ENCODE measurements at regions not wholly inside any gene's neighbourhood (a gene's known extent, or its start where the extent isn't known, plus 50 kb on each side); places are given as distances from the start of the nearest gene placed in this dataset.

DNA sequence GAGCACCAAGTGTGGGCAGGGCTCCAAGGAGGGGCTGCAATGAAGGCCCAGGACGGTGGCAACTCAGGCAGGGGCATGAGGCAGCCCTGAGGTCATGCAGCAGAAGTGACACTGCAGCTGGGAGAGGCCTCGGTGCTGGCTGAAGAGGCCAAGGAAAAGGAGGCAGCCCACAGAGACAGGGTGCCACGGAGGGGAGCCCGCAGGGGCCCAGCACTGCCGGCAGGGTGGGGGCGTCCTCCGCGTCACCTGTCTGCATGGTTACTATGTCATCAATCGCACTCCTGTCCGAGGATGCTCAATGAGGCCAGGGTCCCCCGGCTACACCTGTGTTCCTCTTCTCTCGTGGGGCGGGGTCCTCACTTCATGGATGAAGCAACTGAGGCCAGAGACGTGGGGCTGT lies 123.1 kb downstream of the TUBA3C start:
- POLR2A ChIA-PET = no interaction called here
- Histone ChIP-seq H3K27ac (ENCODE audit: extremely low read depth, low read depth, low read length) (no peak overlapping the region), H3K36me3 (ENCODE audit: control insufficient read depth in 2 of 2, insufficient read depth in 1 of 2, low read length in 2 of 2) (no peaks in the 10 kb centered on the region), H3K4me1 (ENCODE audit: control insufficient read depth, insufficient read depth, low read length) (no peaks in the 10 kb centered on the region), H3K4me3 (ENCODE audit: low read depth, low read length) (no peak overlapping the region), H3K9me3 (ENCODE audit: control insufficient read depth, insufficient read depth, low read depth, low read length) (no peaks in the 10 kb centered on the region)
- TF ChIP-seq, protein P1, sequence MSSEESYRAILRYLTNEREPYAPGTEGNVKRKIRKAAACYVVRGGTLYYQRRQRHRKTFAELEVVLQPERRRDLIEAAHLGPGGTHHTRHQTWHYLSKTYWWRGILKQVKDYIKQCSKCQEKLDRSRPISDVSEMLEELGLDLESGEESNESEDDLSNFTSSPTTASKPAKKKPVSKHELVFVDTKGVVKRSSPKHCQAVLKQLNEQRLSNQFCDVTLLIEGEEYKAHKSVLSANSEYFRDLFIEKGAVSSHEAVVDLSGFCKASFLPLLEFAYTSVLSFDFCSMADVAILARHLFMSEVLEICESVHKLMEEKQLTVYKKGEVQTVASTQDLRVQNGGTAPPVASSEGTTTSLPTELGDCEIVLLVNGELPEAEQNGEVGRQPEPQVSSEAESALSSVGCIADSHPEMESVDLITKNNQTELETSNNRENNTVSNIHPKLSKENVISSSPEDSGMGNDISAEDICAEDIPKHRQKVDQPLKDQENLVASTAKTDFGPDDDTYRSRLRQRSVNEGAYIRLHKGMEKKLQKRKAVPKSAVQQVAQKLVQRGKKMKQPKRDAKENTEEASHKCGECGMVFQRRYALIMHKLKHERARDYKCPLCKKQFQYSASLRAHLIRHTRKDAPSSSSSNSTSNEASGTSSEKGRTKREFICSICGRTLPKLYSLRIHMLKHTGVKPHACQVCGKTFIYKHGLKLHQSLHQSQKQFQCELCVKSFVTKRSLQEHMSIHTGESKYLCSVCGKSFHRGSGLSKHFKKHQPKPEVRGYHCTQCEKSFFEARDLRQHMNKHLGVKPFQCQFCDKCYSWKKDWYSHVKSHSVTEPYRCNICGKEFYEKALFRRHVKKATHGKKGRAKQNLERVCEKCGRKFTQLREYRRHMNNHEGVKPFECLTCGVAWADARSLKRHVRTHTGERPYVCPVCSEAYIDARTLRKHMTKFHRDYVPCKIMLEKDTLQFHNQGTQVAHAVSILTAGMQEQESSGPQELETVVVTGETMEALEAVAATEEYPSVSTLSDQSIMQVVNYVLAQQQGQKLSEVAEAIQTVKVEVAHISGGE (tag by site-specific recombination; conservative IDR thresholded peaks at IDR 0.05; ENCODE audit: low read depth) = no peak
- TF ChIP-seq KLF10 (tag by site-specific recombination; IDR thresholded peaks at IDR 0.05) (no peak), WT1 (tag by site-specific recombination; IDR thresholded peaks at IDR 0.05) (no peak), ZNF341 (tag by site-specific recombination; IDR thresholded peaks at IDR 0.05; ENCODE audit: low read depth) (no peak), YY1 (tag by site-specific recombination; IDR thresholded peaks at IDR 0.05) (no peak), ZNF239 (tag by site-specific recombination; IDR thresholded peaks at IDR 0.05) (no peak), IKZF3 (tag by site-specific recombination; IDR thresholded peaks at IDR 0.05) (no peak), BCL11B (tag by site-specific recombination; IDR thresholded peaks at IDR 0.05; ENCODE audit: low read depth) (no peak), ZNF664 (tag by site-specific recombination; IDR thresholded peaks at IDR 0.05) (no peak), ZNF169 (tag by site-specific recombination; IDR thresholded peaks at IDR 0.05) (no peak)
- TF ChIP-seq, protein P2, sequence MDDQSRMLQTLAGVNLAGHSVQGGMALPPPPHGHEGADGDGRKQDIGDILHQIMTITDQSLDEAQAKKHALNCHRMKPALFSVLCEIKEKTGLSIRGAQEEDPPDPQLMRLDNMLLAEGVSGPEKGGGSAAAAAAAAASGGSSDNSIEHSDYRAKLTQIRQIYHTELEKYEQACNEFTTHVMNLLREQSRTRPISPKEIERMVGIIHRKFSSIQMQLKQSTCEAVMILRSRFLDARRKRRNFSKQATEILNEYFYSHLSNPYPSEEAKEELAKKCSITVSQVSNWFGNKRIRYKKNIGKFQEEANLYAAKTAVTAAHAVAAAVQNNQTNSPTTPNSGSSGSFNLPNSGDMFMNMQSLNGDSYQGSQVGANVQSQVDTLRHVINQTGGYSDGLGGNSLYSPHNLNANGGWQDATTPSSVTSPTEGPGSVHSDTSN (CRISPR knock-in tag; IDR thresholded peaks at IDR 0.05) = no peak
- CTCF ChIA-PET = no interaction called here

DNA sequence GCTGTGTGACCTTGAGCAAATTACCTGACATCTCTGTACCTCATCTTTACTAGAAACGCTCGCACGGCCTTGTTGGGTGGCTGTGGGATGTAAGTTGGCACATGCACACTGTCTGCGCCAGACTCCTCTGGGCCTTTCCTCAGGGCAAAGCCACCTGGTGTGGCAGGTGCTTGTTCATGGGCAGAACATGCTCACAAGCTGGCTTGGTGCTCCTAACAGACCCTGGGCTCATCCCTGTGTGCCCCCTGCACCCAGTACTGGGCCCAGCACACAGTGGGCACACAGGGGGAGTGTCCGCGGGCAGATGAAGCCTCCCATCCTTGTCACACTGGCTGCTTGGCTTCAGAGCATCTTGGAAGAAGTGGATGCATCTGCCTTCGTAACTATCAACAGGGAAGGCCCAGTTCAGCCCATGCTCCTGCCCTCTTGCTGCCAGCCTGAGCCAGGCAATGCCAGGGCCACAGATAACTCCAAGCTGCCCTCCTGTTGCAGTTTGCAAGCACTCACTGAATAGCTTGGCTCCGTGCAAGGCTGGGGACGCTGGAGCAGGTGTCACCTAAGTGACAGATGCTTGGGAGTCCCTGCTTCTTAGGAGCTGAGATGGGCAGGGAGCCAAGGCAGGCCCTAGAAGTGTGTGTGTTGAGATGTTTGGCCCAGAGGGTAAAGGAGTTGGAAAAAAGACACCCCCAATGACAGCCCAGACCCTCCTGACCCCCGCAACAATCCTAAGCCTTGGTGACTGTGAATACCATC lies 123.9 kb downstream of the TUBA3C start:
- no peaks in the 10 kb centered on the region for H3K9me3 ChIP-seq (ENCODE audit: control insufficient read depth, insufficient read depth, low read depth, low read length)
- H3K4me1 ChIP-seq (ENCODE audit: control insufficient read depth, insufficient read depth, low read length) = no peaks in the 10 kb centered on the region
- TF ChIP-seq ZNF169 (tag by site-specific recombination; IDR thresholded peaks at IDR 0.05) (no peak), ZNF248 (tag by site-specific recombination; IDR thresholded peaks at IDR 0.05) (no peak), ZNF600 (tag by site-specific recombination; IDR thresholded peaks at IDR 0.05) (no peak), GFI1B (tag by site-specific recombination; IDR thresholded peaks at IDR 0.05) (no peak), ZNF791 (tag by site-specific recombination; IDR thresholded peaks at IDR 0.05) (no peak), ZBTB21 (tag by site-specific recombination; IDR thresholded peaks at IDR 0.05) (no peak), ZBTB7A (tag by site-specific recombination; IDR thresholded peaks at IDR 0.05; ENCODE audit: low read depth) (no peak), ZXDB (tag by site-specific recombination; IDR thresholded peaks at IDR 0.05) (no peak), ZNF664 (tag by site-specific recombination; IDR thresholded peaks at IDR 0.05) (no peak), ZNF830 (tag by site-specific recombination; IDR thresholded peaks at IDR 0.05; ENCODE audit: low read depth) (no peak), ZBTB48 (tag by site-specific recombination; IDR thresholded peaks at IDR 0.05) (no peak), ZNF174 (tag by site-specific recombination; IDR thresholded peaks at IDR 0.05) (no peak), KLF7 (tag by site-specific recombination; IDR thresholded peaks at IDR 0.05; ENCODE audit: borderline replicate concordance) (no peak), ZNF366 (tag by site-specific recombination; conservative IDR thresholded peaks at IDR 0.05) (no peak), ZNF146 (tag by site-specific recombination; IDR thresholded peaks at IDR 0.05) (no peak)
- TF ChIP-seq, protein P3, sequence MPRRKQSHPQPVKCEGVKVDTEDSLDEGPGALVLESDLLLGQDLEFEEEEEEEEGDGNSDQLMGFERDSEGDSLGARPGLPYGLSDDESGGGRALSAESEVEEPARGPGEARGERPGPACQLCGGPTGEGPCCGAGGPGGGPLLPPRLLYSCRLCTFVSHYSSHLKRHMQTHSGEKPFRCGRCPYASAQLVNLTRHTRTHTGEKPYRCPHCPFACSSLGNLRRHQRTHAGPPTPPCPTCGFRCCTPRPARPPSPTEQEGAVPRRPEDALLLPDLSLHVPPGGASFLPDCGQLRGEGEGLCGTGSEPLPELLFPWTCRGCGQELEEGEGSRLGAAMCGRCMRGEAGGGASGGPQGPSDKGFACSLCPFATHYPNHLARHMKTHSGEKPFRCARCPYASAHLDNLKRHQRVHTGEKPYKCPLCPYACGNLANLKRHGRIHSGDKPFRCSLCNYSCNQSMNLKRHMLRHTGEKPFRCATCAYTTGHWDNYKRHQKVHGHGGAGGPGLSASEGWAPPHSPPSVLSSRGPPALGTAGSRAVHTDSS (tag by site-specific recombination; IDR thresholded peaks at IDR 0.05) = no peak
- TF ChIP-seq, protein P4, sequence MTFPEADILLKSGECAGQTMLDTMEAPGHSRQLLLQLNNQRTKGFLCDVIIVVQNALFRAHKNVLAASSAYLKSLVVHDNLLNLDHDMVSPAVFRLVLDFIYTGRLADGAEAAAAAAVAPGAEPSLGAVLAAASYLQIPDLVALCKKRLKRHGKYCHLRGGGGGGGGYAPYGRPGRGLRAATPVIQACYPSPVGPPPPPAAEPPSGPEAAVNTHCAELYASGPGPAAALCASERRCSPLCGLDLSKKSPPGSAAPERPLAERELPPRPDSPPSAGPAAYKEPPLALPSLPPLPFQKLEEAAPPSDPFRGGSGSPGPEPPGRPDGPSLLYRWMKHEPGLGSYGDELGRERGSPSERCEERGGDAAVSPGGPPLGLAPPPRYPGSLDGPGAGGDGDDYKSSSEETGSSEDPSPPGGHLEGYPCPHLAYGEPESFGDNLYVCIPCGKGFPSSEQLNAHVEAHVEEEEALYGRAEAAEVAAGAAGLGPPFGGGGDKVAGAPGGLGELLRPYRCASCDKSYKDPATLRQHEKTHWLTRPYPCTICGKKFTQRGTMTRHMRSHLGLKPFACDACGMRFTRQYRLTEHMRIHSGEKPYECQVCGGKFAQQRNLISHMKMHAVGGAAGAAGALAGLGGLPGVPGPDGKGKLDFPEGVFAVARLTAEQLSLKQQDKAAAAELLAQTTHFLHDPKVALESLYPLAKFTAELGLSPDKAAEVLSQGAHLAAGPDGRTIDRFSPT (tag by site-specific recombination; IDR thresholded peaks at IDR 0.05) = no peak
- TF ChIP-seq, protein P5, sequence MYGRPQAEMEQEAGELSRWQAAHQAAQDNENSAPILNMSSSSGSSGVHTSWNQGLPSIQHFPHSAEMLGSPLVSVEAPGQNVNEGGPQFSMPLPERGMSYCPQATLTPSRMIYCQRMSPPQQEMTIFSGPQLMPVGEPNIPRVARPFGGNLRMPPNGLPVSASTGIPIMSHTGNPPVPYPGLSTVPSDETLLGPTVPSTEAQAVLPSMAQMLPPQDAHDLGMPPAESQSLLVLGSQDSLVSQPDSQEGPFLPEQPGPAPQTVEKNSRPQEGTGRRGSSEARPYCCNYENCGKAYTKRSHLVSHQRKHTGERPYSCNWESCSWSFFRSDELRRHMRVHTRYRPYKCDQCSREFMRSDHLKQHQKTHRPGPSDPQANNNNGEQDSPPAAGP (tag by site-specific recombination; IDR thresholded peaks at IDR 0.05) = no peak
- H3K27ac ChIP-seq (ENCODE audit: extremely low read depth, low read depth, low read length) = no peak overlapping the region
- CTCF ChIA-PET = no interaction called here
- H3K36me3 ChIP-seq (ENCODE audit: control insufficient read depth in 2 of 2, insufficient read depth in 1 of 2, low read length in 2 of 2) = no peaks in the 10 kb centered on the region
- POLR2A ChIA-PET = no interaction called here
- H3K4me3 ChIP-seq (ENCODE audit: low read depth, low read length) = no peak overlapping the region

Data from HEK293 (cell line).